A172 (cell line): ENCODE measurements at regions not wholly inside any gene's neighbourhood (a gene's known extent, or its start where the extent isn't known, plus 50 kb on each side); places are given as distances from the start of the nearest gene placed in this dataset.
A peak's percentile ranks its signal among the peaks of the same experiment; 100 is the strongest.

ENCODE experiments used
- DNase-seq: peaks from one replicate; pipeline ENCODE4 v3.0.0-alpha.2; 2015; ENCODE audit warnings: low spot score

DNA sequence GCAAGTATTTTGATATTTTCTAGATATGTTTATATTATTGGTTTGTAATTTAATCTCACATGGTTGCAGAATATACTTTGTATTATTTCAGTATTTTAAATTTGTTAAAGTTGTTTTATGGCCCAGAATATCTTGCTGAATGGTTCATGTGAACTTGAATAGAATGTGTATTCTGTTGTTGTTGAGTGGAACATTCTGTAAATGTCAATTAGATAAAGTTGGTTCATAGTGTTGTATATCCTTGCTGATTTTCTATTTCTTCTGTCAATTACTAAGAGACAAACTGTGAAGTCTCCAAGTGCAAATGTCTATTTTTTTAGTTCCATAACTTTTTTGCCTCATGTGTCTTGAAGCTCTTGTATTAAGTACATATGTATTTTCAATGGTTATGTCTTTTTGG lies 411.7 kb downstream of the NPIPA7 start:
- DNase-seq = no peak

DNA sequence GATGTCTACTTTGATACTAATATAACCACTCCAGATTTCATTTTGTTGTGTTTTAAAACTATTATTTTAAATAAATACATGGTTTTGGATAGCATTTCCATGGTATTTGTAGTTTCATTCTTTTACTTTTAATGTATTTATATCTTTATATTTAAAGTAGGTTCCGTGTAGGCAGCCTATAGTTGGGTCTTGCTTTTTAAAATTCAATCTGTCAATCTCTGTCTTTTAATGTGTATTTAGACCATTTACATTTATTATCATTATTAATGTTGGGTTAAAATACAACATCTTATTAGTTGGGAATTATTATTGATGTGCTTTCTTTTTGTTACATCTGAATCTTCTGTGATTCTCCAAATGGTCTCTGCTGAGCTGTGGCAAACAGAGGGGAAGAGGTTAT lies 412.1 kb downstream of the NPIPA7 start:
- no peak for DNase-seq

DNA sequence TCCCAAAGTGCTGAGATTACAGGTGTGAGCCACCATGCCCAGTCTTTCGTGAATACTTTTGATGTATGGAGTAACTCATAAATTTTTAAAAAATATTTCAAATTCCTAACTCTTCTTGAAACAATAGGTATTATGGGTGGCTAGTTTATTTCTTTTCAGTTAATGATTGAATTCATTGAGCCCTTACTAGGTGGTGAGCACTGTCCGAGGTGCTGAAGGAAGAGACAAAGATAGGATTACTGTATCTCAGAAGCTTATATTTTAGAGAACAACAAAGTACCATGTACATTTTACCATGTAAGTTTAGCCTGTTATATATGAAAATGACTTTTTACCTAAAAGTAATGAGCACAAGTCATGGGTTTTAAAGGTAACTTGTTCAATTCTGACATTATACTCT lies 418.3 kb downstream of the NPIPA7 start:
- no peak for DNase-seq

DNA sequence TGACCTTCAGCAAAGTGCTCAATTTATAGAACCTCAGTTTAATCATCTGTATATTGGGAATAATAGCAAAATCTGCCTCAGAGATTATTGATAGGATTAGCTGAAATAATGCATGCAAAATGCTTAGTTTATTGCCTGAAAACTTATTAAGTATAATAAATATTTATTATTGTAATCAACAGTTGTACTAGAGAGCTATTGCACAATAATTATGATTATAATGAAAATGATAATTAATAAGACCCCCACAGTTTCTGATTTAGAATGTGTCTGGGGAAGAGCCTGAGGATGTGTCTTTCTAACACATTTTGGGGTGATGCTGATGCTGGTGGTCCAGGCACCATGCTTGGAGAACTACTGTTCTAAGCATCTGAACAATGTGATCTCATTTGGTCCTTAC lies 419.6 kb downstream of the NPIPA7 start:
- DNase-seq = no peak

DNA sequence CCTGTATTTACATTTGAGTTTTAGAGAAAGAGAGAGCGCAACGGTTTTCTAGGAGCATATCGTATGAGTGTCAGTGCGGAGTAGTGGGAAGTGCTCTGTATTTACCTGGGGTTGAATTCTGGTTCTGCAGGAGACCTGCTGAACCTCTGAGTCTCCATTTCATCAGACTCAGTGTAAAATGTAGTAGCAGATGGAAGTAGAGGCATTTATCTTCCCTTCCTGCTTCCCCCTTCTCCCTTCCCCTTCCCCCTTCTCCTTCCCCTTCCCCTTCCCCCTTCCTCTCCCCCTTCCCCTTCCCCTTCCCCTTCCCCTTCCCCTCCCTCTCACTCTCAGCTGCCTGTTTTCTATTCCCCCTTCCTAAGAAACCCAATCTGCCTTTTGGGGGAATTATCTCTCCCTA lies 426.9 kb downstream of the NPIPA7 start:
- DNase-seq = no peak

DNA sequence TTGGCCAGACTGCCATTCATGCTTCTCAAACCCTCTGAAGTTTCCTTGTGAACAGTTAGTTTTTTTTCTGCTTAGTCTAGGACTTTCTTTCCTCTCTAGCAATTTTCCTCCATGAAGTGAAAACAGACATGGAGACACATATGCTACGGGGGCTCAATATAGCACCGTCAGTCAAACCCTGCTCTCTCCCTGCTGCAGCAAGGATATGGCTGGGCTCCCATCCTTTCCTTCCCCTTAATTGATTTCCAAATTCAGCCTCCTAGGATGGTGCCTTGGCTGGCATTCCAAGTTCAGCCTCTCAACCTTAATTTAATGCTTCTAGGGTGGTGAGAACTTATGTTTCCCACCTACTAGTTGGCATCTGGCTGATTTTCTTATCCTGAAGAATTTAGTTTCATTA lies 436.7 kb downstream of the NPIPA7 start:
- DNase-seq = no peak

DNA sequence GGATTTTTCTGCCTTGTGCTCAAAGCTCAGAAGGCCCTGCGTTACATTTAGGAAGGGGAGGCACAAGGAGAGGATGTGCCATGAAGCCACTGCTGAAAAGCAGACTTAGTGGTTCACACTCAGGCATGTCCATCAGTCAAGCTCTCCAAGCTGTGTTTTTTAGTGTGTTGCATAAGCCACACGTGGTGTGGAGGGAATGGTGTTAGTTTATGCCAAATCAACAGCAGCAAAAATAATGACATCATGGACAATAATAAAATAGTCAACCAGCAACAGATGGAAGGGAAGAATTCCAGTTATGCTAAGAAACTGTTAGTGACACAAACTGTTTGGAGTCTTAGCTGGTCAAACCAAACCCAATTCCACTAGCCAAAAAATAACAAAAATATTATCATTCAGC lies 438.3 kb downstream of the NPIPA7 start:
- no peak for DNase-seq

DNA sequence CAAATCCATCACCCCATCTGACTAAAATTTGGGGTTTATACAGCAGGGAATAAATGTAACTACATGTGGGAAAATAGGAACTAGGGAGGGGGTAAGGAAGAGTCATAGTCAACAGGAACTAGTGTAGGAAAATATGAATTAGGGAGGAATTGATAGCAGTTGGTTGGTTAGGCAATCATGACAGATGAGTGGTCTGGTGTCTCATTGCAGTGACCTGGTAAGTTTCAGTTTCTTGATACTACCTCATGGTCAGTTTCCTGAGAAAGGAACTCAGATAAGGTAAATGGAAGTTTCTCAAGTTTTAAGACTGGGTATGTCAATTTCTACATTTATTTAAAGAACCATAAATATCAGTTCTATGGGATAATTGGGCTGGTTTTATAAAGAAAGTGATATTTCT lies 442.3 kb downstream of the NPIPA7 start:
- no peak for DNase-seq

DNA sequence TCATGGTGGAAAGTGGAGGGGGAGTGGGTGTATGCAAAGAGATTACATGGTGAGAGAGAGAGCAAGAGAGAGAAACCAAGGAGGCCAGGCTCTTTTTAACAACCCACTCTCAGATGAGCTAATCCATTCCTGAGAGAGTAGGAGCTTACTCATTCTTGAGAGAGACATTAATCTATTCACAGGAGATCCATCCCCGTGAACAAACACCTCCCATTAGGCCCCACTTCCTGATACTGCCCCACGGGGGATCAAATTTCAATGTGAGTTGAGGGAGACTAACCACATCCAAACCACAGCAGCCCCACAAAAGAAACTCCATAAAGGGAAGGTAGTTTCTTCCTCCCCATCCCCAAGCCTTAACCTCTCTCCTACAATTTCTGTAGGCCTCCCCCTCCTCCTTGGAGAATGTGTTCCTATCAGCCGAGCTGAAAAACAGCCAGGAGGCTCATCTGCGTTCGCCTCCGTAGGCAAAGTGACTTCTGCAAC lies 450.0 kb downstream of the NPIPA7 start:
- DNase-seq = no peak

DNA sequence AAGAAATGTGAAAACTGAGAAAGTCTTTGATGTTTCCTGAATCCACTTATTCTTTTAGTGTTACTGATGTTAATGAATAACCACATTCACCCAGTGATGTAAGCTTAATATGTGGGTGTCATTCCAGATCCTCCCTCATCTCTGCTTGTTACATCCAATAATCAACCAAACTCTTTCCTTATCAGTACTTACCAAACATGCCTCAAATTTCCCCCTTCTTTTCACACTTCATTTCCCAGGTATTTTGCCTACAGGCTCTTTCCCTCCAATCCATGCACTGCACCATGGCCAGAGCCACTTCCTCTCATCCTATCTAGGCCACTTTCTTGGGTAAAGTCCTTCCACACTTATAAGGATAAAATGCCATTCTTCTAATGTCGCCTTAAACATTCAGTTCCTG lies 451.5 kb downstream of the NPIPA7 start:
- no peak for DNase-seq

DNA sequence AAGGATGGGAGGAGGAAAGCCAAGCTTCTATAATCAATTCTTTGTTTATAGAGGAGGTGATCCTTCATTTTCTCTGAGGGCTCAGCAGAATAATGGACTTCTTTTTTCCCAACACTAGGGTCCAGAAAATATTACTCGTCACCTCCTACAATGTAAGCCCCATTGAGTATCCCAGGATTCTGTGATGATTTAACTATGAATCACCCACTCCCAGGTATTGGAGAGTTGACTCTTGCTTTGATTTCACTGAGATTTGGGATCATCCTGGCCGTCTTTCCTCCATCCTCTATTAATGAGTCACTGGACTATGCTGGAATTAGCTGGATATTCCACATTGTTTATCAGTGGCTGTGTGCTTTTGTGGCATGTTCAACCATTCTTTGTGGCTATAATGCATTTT lies 452.0 kb downstream of the NPIPA7 start:
- DNase-seq = no peak

DNA sequence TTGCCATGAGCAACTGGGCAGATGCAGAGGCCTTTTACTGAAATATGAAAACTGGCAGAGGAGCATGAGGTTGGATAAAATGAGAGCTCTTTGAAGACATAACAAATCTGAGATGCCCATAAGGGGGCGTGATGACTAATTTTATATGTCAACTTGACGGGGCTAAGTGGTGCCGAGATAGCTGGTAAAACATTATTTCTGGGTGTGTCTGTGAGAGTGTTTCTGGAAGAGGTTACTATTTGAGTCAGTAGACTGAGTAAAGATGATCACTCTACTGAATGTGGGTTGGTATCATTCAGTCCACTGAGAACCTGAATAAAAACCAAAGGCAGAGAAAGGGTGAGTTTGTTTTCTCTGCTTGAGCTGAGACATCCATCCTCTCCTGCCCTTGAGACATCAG lies 454.2 kb downstream of the NPIPA7 start:
- DNase-seq = no peak

DNA sequence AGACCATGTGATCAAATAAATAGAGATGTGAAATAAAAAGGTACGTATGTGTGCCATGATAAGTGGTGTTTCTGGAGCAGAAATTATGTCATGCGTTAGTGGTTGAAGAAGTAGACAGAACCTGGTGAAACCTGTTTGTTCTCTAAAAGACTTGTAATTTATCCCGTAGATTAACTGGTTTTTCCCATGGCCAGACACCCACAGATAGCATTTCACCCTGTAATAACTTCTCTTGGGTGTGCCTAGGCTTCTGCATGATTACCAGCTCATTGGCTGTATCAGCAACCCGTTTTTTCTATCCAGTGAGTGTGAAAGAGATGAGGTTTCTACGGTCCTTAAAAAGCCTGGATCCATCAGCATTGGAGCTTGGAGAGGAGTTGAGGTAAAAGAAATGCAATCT lies 471.3 kb downstream of the NPIPA7 start:
- no peak for DNase-seq

DNA sequence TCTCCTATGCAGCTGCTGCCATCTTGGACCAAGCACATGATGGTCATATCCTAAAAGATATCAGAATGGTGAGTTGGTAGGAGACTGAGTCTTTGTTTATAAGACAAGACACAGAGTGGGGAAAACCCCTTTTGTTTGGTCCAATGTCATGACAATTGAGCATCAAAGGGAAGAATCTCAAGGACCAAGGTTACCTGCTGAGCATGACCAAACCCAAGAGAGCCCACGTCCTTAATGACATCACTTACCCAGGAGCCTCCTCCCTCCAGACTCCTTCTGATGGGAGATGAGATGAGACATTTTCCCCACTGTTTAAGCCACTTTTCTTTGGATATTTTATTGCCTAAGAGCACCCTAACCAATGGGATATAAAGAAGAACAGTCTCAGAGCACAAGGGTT lies 478.1 kb downstream of the NPIPA7 start:
- DNase-seq = no peak

DNA sequence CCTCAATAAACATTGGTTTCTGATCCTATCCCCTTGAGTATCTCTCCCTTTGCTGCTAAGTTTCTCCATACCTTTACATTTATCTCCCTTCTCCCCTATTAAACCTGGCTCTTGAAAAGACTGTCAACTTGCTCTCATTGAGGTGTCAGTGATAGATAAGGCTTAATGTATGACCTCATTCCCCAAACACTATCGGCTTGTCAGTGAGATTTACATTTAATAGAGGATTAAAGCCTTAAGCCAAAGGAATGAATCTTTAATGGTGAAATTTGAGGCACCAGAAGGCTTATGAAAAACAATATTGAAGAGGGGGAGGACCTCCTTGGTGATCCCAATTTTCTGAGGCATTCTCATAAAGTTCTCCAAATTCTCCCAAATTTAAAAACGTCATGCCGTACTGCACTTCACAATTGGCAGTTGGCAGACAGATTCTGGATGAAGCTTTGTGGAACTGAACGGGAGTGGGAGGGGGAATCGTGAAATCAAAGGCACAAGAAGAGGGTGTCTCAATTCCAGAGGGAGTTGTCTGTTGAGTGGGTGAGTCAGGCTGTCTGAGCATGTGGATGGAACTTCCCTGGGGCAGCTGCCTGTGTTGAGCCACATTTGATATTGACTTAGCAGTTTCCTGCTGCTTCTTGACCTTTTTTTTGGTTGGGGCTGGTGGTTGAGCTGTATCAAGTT lies 478.8 kb downstream of the NPIPA7 start:
- no peak for DNase-seq

DNA sequence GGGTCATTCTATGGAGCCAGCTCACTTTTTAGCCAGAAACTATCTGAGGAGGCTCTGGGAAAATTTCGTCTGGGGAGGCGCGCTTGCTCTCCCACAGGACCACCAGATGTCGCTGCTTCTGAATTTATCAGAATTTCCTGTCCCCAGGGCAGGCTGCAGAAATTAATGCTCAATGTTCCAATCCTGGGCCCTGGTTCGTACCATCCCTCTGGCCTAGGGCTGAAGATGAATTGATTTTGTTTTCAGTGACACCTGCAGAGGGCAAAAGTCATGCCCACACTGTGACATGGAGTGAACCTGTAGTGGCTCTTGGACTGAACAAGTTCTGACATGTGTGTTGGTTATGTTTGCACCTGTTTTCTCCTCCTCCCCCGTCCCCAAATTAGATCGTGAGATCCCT lies 482.6 kb downstream of the NPIPA7 start:
- peak; percentile 14 for DNase-seq

DNA sequence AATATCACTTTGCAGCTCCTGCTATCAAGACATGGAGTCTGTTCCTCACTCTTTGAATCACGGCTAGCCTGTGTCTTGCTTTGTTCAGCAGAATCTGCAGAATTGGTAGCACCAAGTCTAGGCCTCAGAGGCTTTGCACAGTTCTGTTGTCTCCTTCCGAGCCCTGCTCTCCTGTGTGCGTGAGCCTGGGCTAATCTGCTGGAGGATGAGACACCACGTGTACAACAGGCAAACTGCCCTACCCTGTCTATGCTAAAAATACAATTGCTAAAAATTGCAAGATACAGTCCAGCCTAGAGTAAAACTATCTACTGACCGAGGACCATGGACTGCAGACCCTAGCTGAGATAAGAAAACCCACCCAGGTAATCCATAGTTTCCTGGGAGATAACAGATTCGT lies 484.7 kb downstream of the NPIPA7 start:
- no peak for DNase-seq

DNA sequence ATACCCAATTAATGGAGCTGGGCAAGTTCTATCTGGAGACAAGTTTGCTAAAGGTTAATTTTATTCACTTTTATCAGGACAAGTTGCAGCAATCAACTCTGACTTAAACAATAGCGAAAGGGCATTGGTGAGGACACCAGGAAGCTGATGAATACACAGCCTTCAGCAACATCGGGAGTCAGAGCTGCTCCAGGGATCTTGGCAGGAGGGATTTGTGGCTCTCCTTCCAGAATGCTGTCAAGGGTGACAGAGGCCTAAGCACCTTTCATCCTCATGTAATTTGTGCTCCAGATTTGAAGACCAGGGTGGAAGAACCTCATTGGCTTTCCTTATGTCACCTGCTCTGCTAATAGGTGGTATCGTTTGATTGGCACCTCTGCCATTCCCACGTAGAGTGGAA lies 485.6 kb downstream of the NPIPA7 start:
- no peak for DNase-seq

DNA sequence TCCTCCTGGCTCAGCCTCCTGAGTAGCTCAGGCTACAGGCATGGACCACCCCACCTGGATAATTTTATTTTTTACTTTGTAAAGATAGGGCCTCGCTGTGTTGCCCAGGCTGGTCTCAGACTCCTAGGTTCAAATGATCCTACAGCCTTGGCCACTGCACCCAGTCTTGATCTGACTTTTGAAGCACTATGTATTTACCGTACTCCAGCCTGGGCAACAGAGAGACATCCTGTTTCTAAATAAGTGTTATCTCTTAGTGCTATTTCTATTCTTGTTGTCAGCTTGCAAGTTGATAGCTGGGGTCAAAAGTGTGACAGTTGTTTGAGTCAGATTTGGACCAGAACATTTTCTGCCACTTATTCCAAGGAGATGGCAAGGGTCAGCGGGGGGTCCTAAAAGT lies 486.4 kb downstream of the NPIPA7 start:
- DNase-seq = no peak

DNA sequence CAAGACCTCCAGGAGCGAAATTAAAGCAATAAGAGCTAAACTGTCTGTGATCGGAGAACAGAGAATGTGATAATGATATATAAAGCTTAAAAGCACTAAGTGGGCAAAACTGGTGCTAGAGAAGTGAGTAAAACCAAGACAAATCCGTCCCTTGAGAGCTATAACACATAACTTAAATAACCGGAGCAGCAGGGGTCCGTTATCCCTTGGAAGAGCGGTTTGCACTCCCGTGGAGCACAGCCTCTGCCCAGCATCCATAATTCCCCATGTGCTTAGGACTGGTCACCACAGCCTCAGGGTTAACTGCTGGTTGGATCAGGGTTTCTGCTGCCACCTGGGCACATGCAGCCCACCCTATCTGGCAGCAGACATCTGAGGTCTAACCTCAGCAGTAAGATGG lies 489.0 kb downstream of the NPIPA7 start:
- DNase-seq = no peak

DNA sequence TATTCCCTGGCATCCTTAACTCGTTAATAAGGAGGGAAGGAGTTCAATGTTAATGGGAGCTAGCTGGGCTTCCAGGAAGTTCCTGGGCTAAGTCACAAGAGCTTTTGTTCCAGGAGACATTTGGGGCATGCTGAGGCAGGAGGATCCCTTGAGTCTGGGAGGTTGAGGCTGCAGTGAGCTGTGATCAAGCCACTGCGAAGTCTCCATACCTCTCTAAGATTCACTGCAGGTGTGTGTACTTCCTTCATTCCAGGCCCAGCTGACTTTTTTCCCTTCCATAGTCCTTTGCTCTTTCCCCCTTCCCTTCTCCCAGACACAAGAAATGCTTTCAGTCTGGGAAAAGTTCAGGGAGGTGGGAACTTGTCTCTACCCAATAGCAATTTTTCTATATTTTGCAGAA lies 489.8 kb downstream of the NPIPA7 start:
- DNase-seq = no peak

DNA sequence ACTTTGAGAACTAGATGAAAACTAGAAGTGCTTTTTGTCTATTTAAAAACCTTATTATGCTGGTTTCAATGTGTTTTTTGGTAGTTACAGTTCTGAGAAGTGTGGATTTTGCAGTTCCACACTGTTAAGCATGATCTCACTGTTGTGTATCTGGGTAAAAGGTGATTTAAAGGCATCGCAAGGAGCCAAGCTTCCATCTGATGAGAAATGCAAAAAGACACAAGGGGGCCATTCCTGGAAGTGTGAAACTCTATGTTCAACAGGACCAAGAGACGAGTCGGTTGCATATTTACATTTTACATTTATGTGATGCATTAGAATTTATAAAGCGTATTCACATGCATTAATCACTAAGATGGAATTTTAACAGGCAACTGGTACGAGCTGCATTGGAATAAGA lies 490.8 kb downstream of the NPIPA7 start:
- DNase-seq = no peak

DNA sequence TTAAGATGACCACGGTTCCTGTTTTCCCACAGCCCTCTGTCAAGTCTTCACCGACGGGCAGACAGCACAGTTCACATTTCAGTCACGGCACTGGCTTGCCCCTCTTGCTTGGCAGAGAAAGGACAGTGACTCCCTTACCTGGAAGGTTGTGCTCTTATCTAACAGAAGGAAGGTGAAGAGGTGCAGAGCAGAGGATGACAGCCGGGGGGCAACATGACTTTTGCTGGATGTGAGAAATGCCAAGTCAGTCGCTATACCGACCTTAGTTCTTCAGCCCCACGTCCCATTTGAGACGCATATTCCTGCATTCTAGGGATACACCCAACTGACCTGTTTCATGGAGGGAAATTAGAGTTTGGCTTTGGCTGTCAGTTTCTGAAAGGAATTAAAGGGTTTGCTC lies 492.3 kb downstream of the NPIPA7 start:
- no peak for DNase-seq

DNA sequence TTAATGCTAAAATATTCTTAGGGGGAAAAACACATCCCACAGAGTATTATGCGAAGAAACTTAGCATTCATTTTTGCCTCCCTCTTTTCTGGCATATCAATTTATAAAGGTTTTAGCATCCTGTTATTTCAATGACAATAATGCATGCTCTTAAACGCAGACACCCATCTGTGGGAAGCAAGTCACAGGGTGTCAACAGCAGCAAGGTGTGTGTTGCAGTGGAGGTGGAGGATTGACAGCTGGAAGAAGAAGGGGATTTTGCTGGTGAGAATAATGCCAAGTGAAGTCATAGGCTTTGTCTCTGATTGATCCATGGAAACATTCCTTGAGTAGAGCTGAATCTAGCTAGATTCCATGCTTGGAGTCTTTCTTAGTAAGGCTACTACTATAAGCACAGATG lies 498.1 kb downstream of the NPIPA7 start:
- no peak for DNase-seq
